Neural progenitor cell (in vitro differentiated cells): ENCODE measurements at regions not wholly inside any gene's neighbourhood (a gene's known extent, or its start where the extent isn't known, plus 50 kb on each side); places are given as distances from the start of the nearest gene placed in this dataset.
A peak's percentile ranks its signal among the peaks of the same experiment; 100 is the strongest.

Experiments
- DNase-seq: peaks from one replicate; pipeline ENCODE4 v3.0.0-alpha.2; 2016; ENCODE audit warnings: low spot score
- H2AFZ ChIP-seq: fragments of 200-600 bp; sonication (generic); replicated peaks from 2 replicates; pipeline ENCODE4 v1.6.1; 2016; ENCODE audit warnings: antibody characterized with exemption
- H3F3A ChIP-seq: fragments of 200-600 bp; sonication (generic); 2 replicates; pipeline ENCODE4 v1.6.1; 2016; ENCODE audit warnings: antibody characterized with exemption, low read depth
- H3K27ac ChIP-seq: fragments of 200-600 bp; sonication (generic); 2 replicates; pipeline ENCODE4 v1.5.1; 2016; ENCODE audit warnings: mild to moderate bottlenecking
- H3K27me3 ChIP-seq: fragments of 200-600 bp; sonication (generic); 2 replicates; pipeline ENCODE4 v1.6.1; 2016; ENCODE audit warnings: mild to moderate bottlenecking, moderate library complexity
- H3K36me3 ChIP-seq: fragments of 200-600 bp; sonication (generic); 2 replicates; pipeline ENCODE4 v1.5.1; 2016
- H3K4me1 ChIP-seq: fragments of 200-600 bp; sonication (generic); 2 replicates; pipeline ENCODE4 v1.6.1; 2016; ENCODE audit warnings: mixed run types
- H3K4me2 ChIP-seq: fragments of 200-600 bp; sonication (generic); 2 replicates; pipeline ENCODE4 v1.6.1; 2016
- H3K4me3 ChIP-seq: fragments of 200-600 bp; sonication (generic); 2 replicates; pipeline ENCODE4 v1.5.1; 2016
- H3K79me2 ChIP-seq: fragments of 200-600 bp; sonication (generic); 2 replicates; pipeline ENCODE4 v1.6.1; 2016; ENCODE audit warnings: low read depth
- H3K9ac ChIP-seq: fragments of 200-600 bp; sonication (generic); 2 replicates; pipeline ENCODE4 v1.6.1; 2016
- H3K9me3 ChIP-seq: fragments of 200-600 bp; sonication (generic); 2 replicates; pipeline ENCODE4 v1.5.1; 2016; ENCODE audit warnings: low read depth
- H4K20me1 ChIP-seq: fragments of 200-600 bp; sonication (generic); 2 replicates; pipeline ENCODE4 v1.6.1; 2016; ENCODE audit warnings: low read depth
- H3K27ac Mint-ChIP-seq: 3 replicates; pipeline ENCODE4 v1.8.0; 2021; ENCODE audit warnings: mixed read lengths
- H3K27me3 Mint-ChIP-seq: 2 replicates; pipeline ENCODE4 v1.8.0; 2022; ENCODE audit warnings: low read depth, mild to moderate bottlenecking, inconsistent platforms, moderate library complexity, mixed read lengths; ENCODE audit not compliant: insufficient read depth
- H3K36me3 Mint-ChIP-seq: 3 replicates; pipeline ENCODE4 v1.8.0; 2021; ENCODE audit warnings: mixed read lengths
- H3K4me1 Mint-ChIP-seq: 3 replicates; pipeline ENCODE4 v1.8.0; 2021; ENCODE audit warnings: mixed read lengths
- H3K4me3 Mint-ChIP-seq: 3 replicates; pipeline ENCODE4 v1.8.0; 2021; ENCODE audit warnings: mild to moderate bottlenecking, moderate library complexity, mixed read lengths
- H3K9me3 Mint-ChIP-seq: 3 replicates; pipeline ENCODE4 v1.8.0; 2020; ENCODE audit warnings: mixed read lengths
- CTCF ChIP-seq: fragments of 200-600 bp; sonication (generic); IDR thresholded peaks from 2 replicates; pipeline ENCODE4 v1.5.1; 2017; ENCODE audit warnings: antibody characterized with exemption, mild to moderate bottlenecking
- EZH2 ChIP-seq: fragments of 200-600 bp; sonication (generic); IDR thresholded peaks from 2 replicates; pipeline ENCODE4 v1.6.1; 2017; ENCODE audit warnings: antibody characterized with exemption, mild to moderate bottlenecking, moderate library complexity
- EZH2phosphoT487 ChIP-seq: fragments of 200-600 bp; sonication (generic); IDR thresholded peaks from 2 replicates; pipeline ENCODE4 v1.6.1; 2017; ENCODE audit warnings: antibody characterized with exemption

- Mint-ChIP-seq H3K27me3 (peaks cover 7% of the 10 kb centered on the region), H3K36me3 (no peaks in the 10 kb centered on the region), H3K4me3 (peak overlapping the region; percentile 13), H3K4me1 (peaks cover 73% of the 10 kb centered on the region), H3K9me3 (peaks cover 3% of the 10 kb centered on the region), H3K27ac (peak overlapping the region; percentile 98)
- TF ChIP-seq EZH2phosphoT487 (no peak), CTCF (no peak)
- H3K27ac ChIP-seq = no peak overlapping the region
- DNase-seq = peak; percentile 52
- no peak overlapping the region for H3K4me3 ChIP-seq
- H3K9me3 ChIP-seq = no peaks in the 10 kb centered on the region
- no peaks in the 10 kb centered on the region for H3K79me2 ChIP-seq
- no peak overlapping the region for H2AFZ ChIP-seq
- H3K9ac ChIP-seq = no peak overlapping the region
- no peaks in the 10 kb centered on the region for H3K27me3 ChIP-seq
- H3K4me2 ChIP-seq = no peak overlapping the region
- H4K20me1 ChIP-seq = no peaks in the 10 kb centered on the region
- H3K36me3 ChIP-seq = no peaks in the 10 kb centered on the region
- peaks cover 30% of the 10 kb centered on the region for H3K4me1 ChIP-seq
- H3F3A ChIP-seq = no peaks in the 10 kb centered on the region
These were observed 458.4 kb downstream of the PDCD6IP start for GRCh38 chr3:34256791-34257190.

- no peaks in the 10 kb centered on the region for H3F3A ChIP-seq
- H3K36me3 Mint-ChIP-seq = no peaks in the 10 kb centered on the region
- H2AFZ ChIP-seq = no peak overlapping the region
- H3K9me3 ChIP-seq = no peaks in the 10 kb centered on the region
- no peak overlapping the region for H3K4me3 ChIP-seq
- no peaks in the 10 kb centered on the region for H4K20me1 ChIP-seq
- H3K79me2 ChIP-seq = no peaks in the 10 kb centered on the region
- peaks cover 7% of the 10 kb centered on the region for H3K27me3 Mint-ChIP-seq
- H3K9ac ChIP-seq = no peak overlapping the region
- TF ChIP-seq EZH2 (no peak), CTCF (no peak), EZH2phosphoT487 (no peak)
- no peaks in the 10 kb centered on the region for H3K27me3 ChIP-seq
- H3K36me3 ChIP-seq = no peaks in the 10 kb centered on the region
- peaks cover 30% of the 10 kb centered on the region for H3K4me1 ChIP-seq
- H3K9me3 Mint-ChIP-seq = peaks cover under 1% of the 10 kb centered on the region
- no peak overlapping the region for H3K4me2 ChIP-seq
- H3K4me1 Mint-ChIP-seq = peaks cover 88% of the 10 kb centered on the region
- peak overlapping the region; percentile 35 for H3K27ac Mint-ChIP-seq
- no peak overlapping the region for H3K27ac ChIP-seq
- DNase-seq = no peak
- no peak overlapping the region for H3K4me3 Mint-ChIP-seq
These were observed 460.0 kb downstream of the PDCD6IP start for GRCh38 chr3:34258271-34258998.

- Histone ChIP-seq H3K79me2 (no peaks in the 10 kb centered on the region), H3K4me1 (peaks cover 22% of the 10 kb centered on the region), H3K27ac (no peak overlapping the region), H3K9me3 (no peaks in the 10 kb centered on the region), H2AFZ (peak overlapping the region; percentile 43), H3K27me3 (no peaks in the 10 kb centered on the region), H3K9ac (no peak overlapping the region), H3F3A (no peaks in the 10 kb centered on the region), H3K4me3 (no peak overlapping the region), H3K36me3 (no peaks in the 10 kb centered on the region), H4K20me1 (no peaks in the 10 kb centered on the region), H3K4me2 (no peak overlapping the region)
- no peaks in the 10 kb centered on the region for H3K9me3 Mint-ChIP-seq
- H3K27me3 Mint-ChIP-seq = peaks cover 7% of the 10 kb centered on the region
- peak overlapping the region; percentile 78 for H3K27ac Mint-ChIP-seq
- H3K4me1 Mint-ChIP-seq = peaks cover 75% of the 10 kb centered on the region
- no peaks in the 10 kb centered on the region for H3K36me3 Mint-ChIP-seq
- no peak overlapping the region for H3K4me3 Mint-ChIP-seq
- peak; percentile 57 for DNase-seq
- TF ChIP-seq EZH2 (no peak), CTCF (peak; percentile 81), EZH2phosphoT487 (no peak)
These were observed 462.0 kb downstream of the PDCD6IP start for GRCh38 chr3:34260271-34261000.
